ENCODE measurements at regions not wholly inside any gene's neighbourhood (a gene's known extent, or its start where the extent isn't known, plus 50 kb on each side); places are given as distances from the start of the nearest gene placed in this dataset.

- TF ChIP-seq SIX5 (IDR thresholded peaks at IDR 0.05; ENCODE audit: low read depth, low read length), result no peak
- TF ChIP-seq TAF1 (IDR thresholded peaks at IDR 0.05; ENCODE audit: low read depth, low read length), result no peak
- TF ChIP-seq, protein P1, sequence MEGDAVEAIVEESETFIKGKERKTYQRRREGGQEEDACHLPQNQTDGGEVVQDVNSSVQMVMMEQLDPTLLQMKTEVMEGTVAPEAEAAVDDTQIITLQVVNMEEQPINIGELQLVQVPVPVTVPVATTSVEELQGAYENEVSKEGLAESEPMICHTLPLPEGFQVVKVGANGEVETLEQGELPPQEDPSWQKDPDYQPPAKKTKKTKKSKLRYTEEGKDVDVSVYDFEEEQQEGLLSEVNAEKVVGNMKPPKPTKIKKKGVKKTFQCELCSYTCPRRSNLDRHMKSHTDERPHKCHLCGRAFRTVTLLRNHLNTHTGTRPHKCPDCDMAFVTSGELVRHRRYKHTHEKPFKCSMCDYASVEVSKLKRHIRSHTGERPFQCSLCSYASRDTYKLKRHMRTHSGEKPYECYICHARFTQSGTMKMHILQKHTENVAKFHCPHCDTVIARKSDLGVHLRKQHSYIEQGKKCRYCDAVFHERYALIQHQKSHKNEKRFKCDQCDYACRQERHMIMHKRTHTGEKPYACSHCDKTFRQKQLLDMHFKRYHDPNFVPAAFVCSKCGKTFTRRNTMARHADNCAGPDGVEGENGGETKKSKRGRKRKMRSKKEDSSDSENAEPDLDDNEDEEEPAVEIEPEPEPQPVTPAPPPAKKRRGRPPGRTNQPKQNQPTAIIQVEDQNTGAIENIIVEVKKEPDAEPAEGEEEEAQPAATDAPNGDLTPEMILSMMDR (IDR thresholded peaks at IDR 0.05; ENCODE audit: control extremely low read depth in 1 of 3, insufficient read depth in 1 of 3, low read depth in 1 of 3, low read length in 3 of 3), result no peak
Observed at GRCh38 chr9:129361196-129361595, 183.1 kb upstream of the IER5L start.
